ENCODE measurements at regions not wholly inside any gene's neighbourhood (a gene's known extent, or its start where the extent isn't known, plus 50 kb on each side); places are given as distances from the start of the nearest gene placed in this dataset.

DNA sequence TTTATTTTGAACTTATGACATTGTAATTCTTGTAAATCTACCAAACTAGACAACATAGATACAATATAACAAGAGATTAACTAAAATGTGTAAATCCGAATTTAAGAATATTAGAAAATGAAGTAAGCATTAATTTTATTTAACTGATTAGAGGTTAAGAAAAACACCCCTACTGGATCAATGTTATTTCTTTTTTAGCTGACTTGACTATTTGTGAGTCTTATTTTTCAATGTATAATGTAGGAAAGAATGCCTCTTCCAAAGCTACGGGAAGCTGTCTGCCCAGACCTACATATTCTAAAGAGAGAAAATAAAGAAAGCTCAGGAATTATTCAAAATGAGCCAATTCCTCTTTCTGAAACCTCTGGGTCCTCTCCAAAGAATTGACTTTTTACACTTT is 490.8 kb upstream of the CDH7 start:
- TF ChIP-seq, protein P1, sequence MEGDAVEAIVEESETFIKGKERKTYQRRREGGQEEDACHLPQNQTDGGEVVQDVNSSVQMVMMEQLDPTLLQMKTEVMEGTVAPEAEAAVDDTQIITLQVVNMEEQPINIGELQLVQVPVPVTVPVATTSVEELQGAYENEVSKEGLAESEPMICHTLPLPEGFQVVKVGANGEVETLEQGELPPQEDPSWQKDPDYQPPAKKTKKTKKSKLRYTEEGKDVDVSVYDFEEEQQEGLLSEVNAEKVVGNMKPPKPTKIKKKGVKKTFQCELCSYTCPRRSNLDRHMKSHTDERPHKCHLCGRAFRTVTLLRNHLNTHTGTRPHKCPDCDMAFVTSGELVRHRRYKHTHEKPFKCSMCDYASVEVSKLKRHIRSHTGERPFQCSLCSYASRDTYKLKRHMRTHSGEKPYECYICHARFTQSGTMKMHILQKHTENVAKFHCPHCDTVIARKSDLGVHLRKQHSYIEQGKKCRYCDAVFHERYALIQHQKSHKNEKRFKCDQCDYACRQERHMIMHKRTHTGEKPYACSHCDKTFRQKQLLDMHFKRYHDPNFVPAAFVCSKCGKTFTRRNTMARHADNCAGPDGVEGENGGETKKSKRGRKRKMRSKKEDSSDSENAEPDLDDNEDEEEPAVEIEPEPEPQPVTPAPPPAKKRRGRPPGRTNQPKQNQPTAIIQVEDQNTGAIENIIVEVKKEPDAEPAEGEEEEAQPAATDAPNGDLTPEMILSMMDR (conservative IDR thresholded peaks at IDR 0.05; ENCODE audit: low read length): no peak
- no peak for TF ChIP-seq EZH2phosphoT487 (IDR thresholded peaks at IDR 0.05; ENCODE audit: borderline replicate concordance, low read depth, low read length)
